Loucy (cell line): ENCODE measurements at regions not wholly inside any gene's neighbourhood (a gene's known extent, or its start where the extent isn't known, plus 50 kb on each side); places are given as distances from the start of the nearest gene placed in this dataset.

Experiments used
- H2AFZ ChIP-seq: fragments of 200-600 bp; sonication (generic); 2 replicates; pipeline ENCODE4 v1.6.0; 2016; ENCODE audit warnings: antibody characterized with exemption, mild to moderate bottlenecking, low read length, moderate library complexity
- H3F3A ChIP-seq: fragments of 200-600 bp; 2 replicates; pipeline ENCODE4 v1.6.0; 2016; ENCODE audit warnings: antibody characterized with exemption, low read depth, mild to moderate bottlenecking
- H3K27me3 ChIP-seq: fragments of 200-600 bp; sonication (generic); 2 replicates; pipeline ENCODE4 v1.6.1; 2014; ENCODE audit warnings: low read length, mild to moderate bottlenecking; ENCODE audit not compliant: insufficient read depth, poor library complexity, severe bottlenecking
- H3K36me3 ChIP-seq: fragments of 200-600 bp; sonication (generic); 2 replicates; pipeline ENCODE4 v1.6.1; 2016; ENCODE audit warnings: low read length; ENCODE audit not compliant: insufficient read depth
- H3K4me1 ChIP-seq: fragments of 200-600 bp; sonication (generic); 2 replicates; pipeline ENCODE4 v1.5.1; 2014; ENCODE audit warnings: low read length, mild to moderate bottlenecking; ENCODE audit not compliant: insufficient read depth, poor library complexity, severe bottlenecking
- H3K4me2 ChIP-seq: fragments of 200-600 bp; sonication (generic); 2 replicates; pipeline ENCODE4 v1.6.0; 2014; ENCODE audit warnings: antibody characterized with exemption, low read length, low read depth, mild to moderate bottlenecking; ENCODE audit not compliant: poor library complexity, severe bottlenecking
- H3K4me3 ChIP-seq: fragments of 200-600 bp; sonication (generic); 2 replicates; pipeline ENCODE4 v1.5.1; 2014; ENCODE audit warnings: low read length, mild to moderate bottlenecking, mixed read lengths; ENCODE audit not compliant: poor library complexity, severe bottlenecking
- H3K79me2 ChIP-seq: fragments of 200-600 bp; sonication (generic); 2 replicates; pipeline ENCODE4 v1.6.1; 2014; ENCODE audit warnings: low read length; ENCODE audit not compliant: insufficient read depth
- H3K9ac ChIP-seq: fragments of 200-600 bp; sonication (generic); 2 replicates; pipeline ENCODE4 v1.6.0; 2014; ENCODE audit warnings: mild to moderate bottlenecking, low read depth, low read length, moderate library complexity; ENCODE audit not compliant: poor library complexity, severe bottlenecking
- H3K9me2 ChIP-seq: fragments of 200-600 bp; sonication (generic); replicated peaks from 2 replicates; pipeline ENCODE4 v1.6.1; 2016; ENCODE audit warnings: low read depth, low read length, mixed read lengths
- H3K9me3 ChIP-seq: fragments of 200-600 bp; sonication (generic); 2 replicates; pipeline ENCODE4 v1.6.1; 2014; ENCODE audit warnings: mild to moderate bottlenecking, antibody characterized with exemption, low read length, low read depth; ENCODE audit not compliant: insufficient read depth
- H4K20me1 ChIP-seq: fragments of 200-600 bp; sonication (generic); 2 replicates; pipeline ENCODE4 v1.6.0; 2014; ENCODE audit warnings: antibody characterized with exemption, low read length, mild to moderate bottlenecking; ENCODE audit not compliant: insufficient read depth, poor library complexity, severe bottlenecking
- CTCF ChIP-seq: fragments of 200-600 bp; sonication (generic); conservative IDR thresholded peaks from 2 replicates; pipeline ENCODE4 v1.5.1; 2014; ENCODE audit warnings: mild to moderate bottlenecking, antibody characterized with exemption, low read length
- EZH2phosphoT487 ChIP-seq: fragments of 200-600 bp; IDR thresholded peaks from 2 replicates; pipeline ENCODE4 v1.6.1; 2018; ENCODE audit warnings: antibody characterized with exemption, mild to moderate bottlenecking, moderate library complexity, borderline replicate concordance

DNA sequence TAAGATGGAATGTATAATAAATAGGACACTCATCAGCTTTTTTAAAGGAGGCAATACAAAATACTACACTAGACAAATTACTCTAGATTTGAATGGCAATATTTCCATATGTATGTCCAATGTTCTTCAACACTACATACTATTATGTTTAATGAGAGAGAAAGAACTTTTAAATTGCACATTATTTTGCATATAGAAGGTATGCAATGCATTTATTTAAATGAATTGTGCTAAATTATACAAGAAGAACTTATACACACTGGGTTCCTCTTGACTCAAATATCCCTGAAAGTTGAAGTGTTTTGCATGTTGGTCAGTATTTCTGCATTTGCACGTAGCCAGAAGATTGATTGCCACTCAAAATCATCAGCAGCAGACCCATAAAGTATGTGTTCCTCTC lies 839.6 kb downstream of the ADGRL2 start:
- Histone ChIP-seq H3K79me2 (no peaks in the 10 kb centered on the region), H3K4me2 (no peak overlapping the region), H2AFZ (no peak overlapping the region), H3K9ac (no peak overlapping the region), H3K36me3 (no peaks in the 10 kb centered on the region), H3K9me2 (no peaks in the 10 kb centered on the region), H3F3A (no peaks in the 10 kb centered on the region), H3K4me3 (no peak overlapping the region), H3K4me1 (no peaks in the 10 kb centered on the region), H4K20me1 (no peaks in the 10 kb centered on the region), H3K27me3 (no peaks in the 10 kb centered on the region), H3K9me3 (no peaks in the 10 kb centered on the region)
- TF ChIP-seq EZH2phosphoT487 (no peak), CTCF (no peak)

GRCh38 chr1:82634266-82634665 lies 833.5 kb downstream of the ADGRL2 start:
- Histone ChIP-seq H2AFZ (no peak overlapping the region), H3K4me2 (no peak overlapping the region), H3K79me2 (no peaks in the 10 kb centered on the region), H4K20me1 (no peaks in the 10 kb centered on the region), H3K9ac (no peak overlapping the region), H3K36me3 (no peaks in the 10 kb centered on the region), H3K4me1 (no peaks in the 10 kb centered on the region), H3K9me2 (no peaks in the 10 kb centered on the region), H3K27me3 (no peaks in the 10 kb centered on the region), H3K4me3 (no peak overlapping the region), H3F3A (no peaks in the 10 kb centered on the region), H3K9me3 (no peaks in the 10 kb centered on the region)
- TF ChIP-seq CTCF (no peak), EZH2phosphoT487 (no peak)

GRCh38 chr1:82632155-82632554 lies 831.4 kb downstream of the ADGRL2 start:
- Histone ChIP-seq H3K4me3 (no peak overlapping the region), H3K36me3 (no peaks in the 10 kb centered on the region), H3K9me2 (no peaks in the 10 kb centered on the region), H3K4me1 (no peaks in the 10 kb centered on the region), H3K4me2 (no peak overlapping the region), H3K27me3 (no peaks in the 10 kb centered on the region), H3K79me2 (no peaks in the 10 kb centered on the region), H2AFZ (no peak overlapping the region), H3K9ac (no peak overlapping the region), H3F3A (no peaks in the 10 kb centered on the region), H4K20me1 (no peaks in the 10 kb centered on the region), H3K9me3 (no peaks in the 10 kb centered on the region)
- TF ChIP-seq CTCF (no peak), EZH2phosphoT487 (no peak)
